ENCODE measurements at regions not wholly inside any gene's neighbourhood (a gene's known extent, or its start where the extent isn't known, plus 50 kb on each side); places are given as distances from the start of the nearest gene placed in this dataset.

DNA sequence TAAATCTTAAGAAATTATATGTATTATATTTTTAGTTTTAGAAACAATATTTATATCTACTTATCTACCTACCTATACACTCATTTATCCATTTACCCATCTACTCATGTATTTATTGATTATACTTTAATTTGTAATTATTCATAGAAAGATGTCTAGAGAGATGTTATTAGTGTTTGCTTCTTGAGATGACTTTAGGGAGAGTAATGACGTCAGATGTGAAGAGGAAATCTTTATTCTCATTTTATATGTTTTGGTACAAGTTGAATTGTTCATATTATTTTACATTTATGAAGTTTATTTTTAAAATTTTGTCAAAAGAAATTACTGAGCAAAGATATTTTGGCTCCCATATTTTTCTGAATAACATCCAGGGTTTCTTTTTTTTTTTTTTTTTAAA, 271.3 kb upstream of the SLC8A1 start:
- no peaks in the 10 kb centered on the region for H3K27me3 ChIP-seq

DNA sequence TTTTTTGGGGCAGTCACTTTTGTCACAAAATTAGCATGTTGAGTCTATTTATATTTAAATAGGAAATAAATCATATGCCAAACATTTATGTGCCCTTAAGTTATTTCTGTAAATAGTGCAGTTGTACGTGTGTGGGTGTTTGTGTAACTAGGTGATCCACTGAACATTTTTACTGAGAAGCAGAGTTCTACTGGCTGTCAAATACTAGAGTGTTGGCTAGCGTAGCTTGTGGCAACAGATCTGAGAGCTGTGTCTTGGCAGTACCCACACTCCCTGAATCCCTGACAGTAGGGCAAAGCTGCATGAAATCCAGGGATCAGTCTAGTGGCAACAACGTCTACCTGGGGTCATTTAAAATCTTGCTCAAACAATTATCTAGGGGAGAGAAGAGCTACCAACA, 273.1 kb upstream of the SLC8A1 start:
- WGBS, 2 donors (ENCODE audit: low coverage in 1 of 2): 22 to 42% methylated on average over 1 to 3 of the region's 3 CpGs
- Histone ChIP-seq H3K27me3 (no peaks in the 10 kb centered on the region), H3K4me1 (peaks cover 0 to 12% (median 3%) of the 10 kb centered on the region in 3 donors), H3K27ac (peak overlapping the region in 1 of 4 donors; percentile 25), H3K4me3 (no peak overlapping the region), H3K9me3 (no peaks in the 10 kb centered on the region), H3K36me3 (no peaks in the 10 kb centered on the region)
- ATAC-seq: no peak
- TF ChIP-seq, protein P1, sequence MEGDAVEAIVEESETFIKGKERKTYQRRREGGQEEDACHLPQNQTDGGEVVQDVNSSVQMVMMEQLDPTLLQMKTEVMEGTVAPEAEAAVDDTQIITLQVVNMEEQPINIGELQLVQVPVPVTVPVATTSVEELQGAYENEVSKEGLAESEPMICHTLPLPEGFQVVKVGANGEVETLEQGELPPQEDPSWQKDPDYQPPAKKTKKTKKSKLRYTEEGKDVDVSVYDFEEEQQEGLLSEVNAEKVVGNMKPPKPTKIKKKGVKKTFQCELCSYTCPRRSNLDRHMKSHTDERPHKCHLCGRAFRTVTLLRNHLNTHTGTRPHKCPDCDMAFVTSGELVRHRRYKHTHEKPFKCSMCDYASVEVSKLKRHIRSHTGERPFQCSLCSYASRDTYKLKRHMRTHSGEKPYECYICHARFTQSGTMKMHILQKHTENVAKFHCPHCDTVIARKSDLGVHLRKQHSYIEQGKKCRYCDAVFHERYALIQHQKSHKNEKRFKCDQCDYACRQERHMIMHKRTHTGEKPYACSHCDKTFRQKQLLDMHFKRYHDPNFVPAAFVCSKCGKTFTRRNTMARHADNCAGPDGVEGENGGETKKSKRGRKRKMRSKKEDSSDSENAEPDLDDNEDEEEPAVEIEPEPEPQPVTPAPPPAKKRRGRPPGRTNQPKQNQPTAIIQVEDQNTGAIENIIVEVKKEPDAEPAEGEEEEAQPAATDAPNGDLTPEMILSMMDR (IDR thresholded peaks at IDR 0.05): no peak
- TF ChIP-seq POLR2AphosphoS5 (IDR thresholded peaks at IDR 0.05) (no peak), EP300 (IDR thresholded peaks at IDR 0.05) (no peak), POLR2A (IDR thresholded peaks at IDR 0.05) (no peak)

More for the DNA sequence above, 271.3 kb upstream of the SLC8A1 start:
- no peak for ATAC-seq
- no peaks in the 10 kb centered on the region for H3K9me3 ChIP-seq
- no peaks in the 10 kb centered on the region for H3K36me3 ChIP-seq
- TF ChIP-seq, protein P1 (IDR thresholded peaks at IDR 0.05): no peak
- no peak for TF ChIP-seq EP300 (IDR thresholded peaks at IDR 0.05)
- no peak overlapping the region for H3K4me3 ChIP-seq
- H3K27ac ChIP-seq: no peak overlapping the region
- 33 to 40% methylated on average over 1 of the region's 1 CpG for WGBS, 2 donors (ENCODE audit: low coverage in 1 of 2)
- H3K4me1 ChIP-seq: peaks cover 0 to 12% (median 3%) of the 10 kb centered on the region in 3 donors

DNA sequence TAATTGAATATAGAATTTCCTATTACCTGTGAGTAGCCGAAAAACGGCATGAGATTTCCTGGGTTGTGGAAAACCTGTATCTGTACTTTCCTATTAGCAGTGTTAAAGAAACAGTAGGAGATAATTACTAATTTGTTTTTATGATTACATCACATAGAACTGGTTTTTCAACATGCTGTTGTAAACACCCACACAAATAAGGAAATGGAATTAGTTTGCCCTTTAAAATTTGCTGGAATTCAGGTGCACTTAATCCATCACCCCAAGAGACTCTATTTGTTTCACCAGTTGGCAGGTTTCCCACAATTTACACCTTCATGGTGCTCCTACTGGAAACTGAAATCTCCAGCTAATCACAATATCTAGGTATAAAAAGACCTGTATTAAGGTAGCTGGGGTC, 274.1 kb upstream of the SLC8A1 start:
- no peaks in the 10 kb centered on the region for H3K9me3 ChIP-seq
- H3K4me3 ChIP-seq: no peak overlapping the region
- no peak overlapping the region for H3K27ac ChIP-seq
- ATAC-seq: no peak
- H3K27me3 ChIP-seq: no peaks in the 10 kb centered on the region
- no peaks in the 10 kb centered on the region for H3K36me3 ChIP-seq
- H3K4me1 ChIP-seq: peaks cover 0 to 12% (median 3%) of the 10 kb centered on the region in 3 donors
- TF ChIP-seq POLR2AphosphoS5 (IDR thresholded peaks at IDR 0.05): no peak
- WGBS, 2 donors (ENCODE audit: low coverage in 1 of 2): 52 to 88% methylated on average over 2 of the region's 2 CpGs

DNA sequence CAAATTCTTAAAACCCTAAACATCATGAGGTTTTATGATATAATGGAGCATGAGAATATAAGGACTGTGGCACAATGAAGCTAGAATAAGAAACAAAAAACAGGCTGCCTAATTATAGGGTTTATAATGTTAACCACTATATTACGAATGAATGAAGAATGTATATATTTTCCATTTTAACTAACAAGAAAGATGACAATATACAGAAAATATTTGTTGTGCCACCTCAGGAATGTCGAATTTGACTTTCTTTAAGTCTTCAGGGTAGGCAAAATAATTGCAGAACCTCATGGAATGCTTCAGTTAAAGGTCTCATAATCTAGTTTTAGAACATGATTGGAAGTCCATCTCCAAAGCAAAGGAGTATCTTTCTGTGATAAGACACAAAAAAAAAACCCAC, 282.9 kb upstream of the SLC8A1 start:
- ATAC-seq: no peak
- H3K4me1 ChIP-seq: no peaks in the 10 kb centered on the region
- H3K36me3 ChIP-seq: no peaks in the 10 kb centered on the region
- no peaks in the 10 kb centered on the region for H3K27me3 ChIP-seq
- TF ChIP-seq, protein P1 (IDR thresholded peaks at IDR 0.05): no peak
- TF ChIP-seq POLR2A (IDR thresholded peaks at IDR 0.05): no peak
- TF ChIP-seq EP300 (IDR thresholded peaks at IDR 0.05): no peak
- TF ChIP-seq POLR2AphosphoS5 (IDR thresholded peaks at IDR 0.05): no peak
- no peaks in the 10 kb centered on the region for H3K9me3 ChIP-seq
- no peak overlapping the region for H3K4me3 ChIP-seq
- no peak overlapping the region for H3K27ac ChIP-seq
- WGBS, 2 donors (ENCODE audit: low coverage in 1 of 2): 63 to 77% methylated on average over 2 of the region's 2 CpGs

DNA sequence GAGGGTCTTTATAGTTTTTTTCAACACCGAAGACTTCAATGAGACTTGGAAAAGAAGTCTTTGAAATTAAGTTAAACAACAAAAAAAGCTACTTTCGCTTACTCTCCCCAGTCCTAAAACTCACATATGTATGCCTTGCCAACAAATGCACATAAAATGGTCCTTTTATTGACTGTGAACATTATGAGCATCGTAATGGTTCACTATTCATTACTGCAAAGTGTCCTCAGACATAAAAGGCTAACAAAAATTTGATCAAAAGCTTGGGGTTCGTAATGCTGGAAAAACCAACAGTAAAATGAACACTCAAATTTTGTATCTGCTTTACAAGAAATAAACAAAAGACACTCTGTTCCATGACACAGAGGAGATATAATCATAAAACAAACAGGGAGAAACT, 285.3 kb upstream of the SLC8A1 start:
- H3K9me3 ChIP-seq: no peaks in the 10 kb centered on the region
- no peak for ATAC-seq
- TF ChIP-seq, protein P1 (IDR thresholded peaks at IDR 0.05): no peak
- TF ChIP-seq EP300 (IDR thresholded peaks at IDR 0.05) (no peak), POLR2A (IDR thresholded peaks at IDR 0.05) (no peak), POLR2AphosphoS5 (IDR thresholded peaks at IDR 0.05) (no peak)
- no peaks in the 10 kb centered on the region for H3K4me1 ChIP-seq
- H3K4me3 ChIP-seq: no peak overlapping the region
- no peak overlapping the region for H3K27ac ChIP-seq
- no peaks in the 10 kb centered on the region for H3K27me3 ChIP-seq
- H3K36me3 ChIP-seq: no peaks in the 10 kb centered on the region
- 88 to 94% methylated on average over 4 of the region's 4 CpGs for WGBS, 2 donors (ENCODE audit: low coverage in 1 of 2)
